AG04449 (cell line): ENCODE measurements at regions not wholly inside any gene's neighbourhood (a gene's known extent, or its start where the extent isn't known, plus 50 kb on each side); places are given as distances from the start of the nearest gene placed in this dataset.

Source experiments
- CTCF ChIA-PET: fragments of 350-600 bp; formaldehyde crosslinking; extraction: SDS; loops from one replicate; lab custom pipeline; 2021; ENCODE audit warnings: antibody characterized with exemption; lab: Yijun Ruan, JAX
- POLR2A ChIA-PET: fragments of 400-600, 350-600 bp; formaldehyde crosslinking; extraction: SDS; loops from one replicate; lab custom pipeline; 2020; ENCODE audit warnings: antibody characterized with exemption, inconsistent platforms; lab: Yijun Ruan, JAX
- DNase-seq: peaks from one replicate; pipeline ENCODE4 v3.0.0-alpha.2; 2010; ENCODE audit warnings: low read depth, low spot score
- H3K4me3 ChIP-seq: 2 replicates; pipeline ENCODE4 v1.5.1; 2011; ENCODE audit warnings: low read depth, mild to moderate bottlenecking, control low read depth, low read length
- TF ChIP-seq, protein P1 (sequence below): IDR thresholded peaks from one replicate; pipeline ENCODE4 v1.5.1; 2011; ENCODE audit warnings: mild to moderate bottlenecking, moderate library complexity, low read length, control low read depth, inconsistent platforms; ENCODE audit not compliant: insufficient read depth; ENCODE audit errors: missing control alignments

DNA sequence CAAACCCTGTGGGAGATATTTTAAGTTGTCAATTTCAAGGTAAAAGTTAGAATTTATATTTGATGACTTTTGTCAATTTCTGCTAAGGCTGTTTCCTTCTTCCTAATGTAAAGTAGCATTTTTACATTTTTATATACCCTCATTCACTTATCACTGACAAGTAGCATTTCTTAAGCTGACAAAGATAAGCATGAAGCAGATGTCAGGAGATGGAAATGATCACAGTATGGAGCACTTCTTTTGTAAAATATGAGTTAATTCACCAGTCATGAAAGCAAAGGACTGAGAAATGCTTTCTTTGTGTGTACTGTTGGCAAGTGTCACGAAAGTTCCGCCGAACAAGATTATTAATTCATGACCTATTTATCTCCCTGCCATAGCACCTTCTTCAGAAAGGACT, 503.9 kb downstream of the DNAJB9 start:
- TF ChIP-seq, protein P1, sequence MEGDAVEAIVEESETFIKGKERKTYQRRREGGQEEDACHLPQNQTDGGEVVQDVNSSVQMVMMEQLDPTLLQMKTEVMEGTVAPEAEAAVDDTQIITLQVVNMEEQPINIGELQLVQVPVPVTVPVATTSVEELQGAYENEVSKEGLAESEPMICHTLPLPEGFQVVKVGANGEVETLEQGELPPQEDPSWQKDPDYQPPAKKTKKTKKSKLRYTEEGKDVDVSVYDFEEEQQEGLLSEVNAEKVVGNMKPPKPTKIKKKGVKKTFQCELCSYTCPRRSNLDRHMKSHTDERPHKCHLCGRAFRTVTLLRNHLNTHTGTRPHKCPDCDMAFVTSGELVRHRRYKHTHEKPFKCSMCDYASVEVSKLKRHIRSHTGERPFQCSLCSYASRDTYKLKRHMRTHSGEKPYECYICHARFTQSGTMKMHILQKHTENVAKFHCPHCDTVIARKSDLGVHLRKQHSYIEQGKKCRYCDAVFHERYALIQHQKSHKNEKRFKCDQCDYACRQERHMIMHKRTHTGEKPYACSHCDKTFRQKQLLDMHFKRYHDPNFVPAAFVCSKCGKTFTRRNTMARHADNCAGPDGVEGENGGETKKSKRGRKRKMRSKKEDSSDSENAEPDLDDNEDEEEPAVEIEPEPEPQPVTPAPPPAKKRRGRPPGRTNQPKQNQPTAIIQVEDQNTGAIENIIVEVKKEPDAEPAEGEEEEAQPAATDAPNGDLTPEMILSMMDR, result no peak
- DNase-seq, result no peak
- no peak overlapping the region for H3K4me3 ChIP-seq
- POLR2A ChIA-PET, result no interaction called here
- CTCF ChIA-PET, result no interaction called here

DNA sequence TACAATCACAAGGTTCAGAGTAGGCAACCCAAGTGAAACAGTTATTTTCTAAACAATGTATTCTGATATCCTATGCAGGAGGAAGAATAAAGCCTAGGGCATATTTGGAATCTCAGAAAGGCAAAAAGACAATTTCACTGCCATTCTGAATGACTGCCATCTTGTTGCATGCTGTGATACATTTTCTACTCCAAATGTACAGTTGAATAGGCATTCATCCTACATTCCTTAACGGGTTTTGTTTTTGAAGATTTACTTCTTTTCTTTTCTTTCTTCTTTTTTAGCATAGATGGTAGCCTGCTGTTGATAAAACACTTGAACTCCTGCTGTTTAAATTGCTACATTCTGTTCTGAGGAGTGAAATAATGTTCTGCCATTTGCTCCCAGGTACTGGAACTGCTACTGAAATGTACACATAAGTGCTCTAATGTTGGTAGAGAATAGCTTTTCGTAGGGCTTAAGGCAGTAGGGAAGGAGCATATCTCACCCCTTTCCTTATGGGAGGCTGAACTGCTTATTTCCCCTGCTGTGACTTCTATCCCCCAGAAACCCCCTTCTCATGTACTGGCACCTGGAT, 506.8 kb downstream of the DNAJB9 start:
- ChIA-PET POLR2A (no interaction called here), CTCF (no interaction called here)
- TF ChIP-seq, protein P1, result no peak
- no peak for DNase-seq
- no peak overlapping the region for H3K4me3 ChIP-seq

DNA sequence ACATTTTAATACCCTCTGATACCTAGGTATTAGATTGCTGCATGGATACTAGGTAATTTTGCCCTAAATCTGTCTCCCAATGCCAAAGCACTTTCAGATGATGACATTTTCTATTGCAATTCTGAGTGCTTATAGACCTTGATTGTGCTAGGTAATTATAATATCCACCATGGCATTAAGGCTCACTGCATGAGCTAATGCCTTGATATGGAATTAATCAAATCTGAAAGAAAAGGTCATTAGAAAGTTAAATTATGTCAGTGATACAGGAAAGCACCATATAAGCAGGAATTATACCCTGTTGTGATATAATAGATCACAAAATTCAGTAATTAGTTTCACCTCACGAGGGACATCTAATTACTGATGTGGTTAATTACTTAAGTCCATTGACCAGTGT, 521.4 kb downstream of the DNAJB9 start:
- CTCF ChIA-PET, result no interaction called here
- TF ChIP-seq, protein P1, result no peak
- no peak for DNase-seq
- POLR2A ChIA-PET, result no interaction called here
- no peak overlapping the region for H3K4me3 ChIP-seq

DNA sequence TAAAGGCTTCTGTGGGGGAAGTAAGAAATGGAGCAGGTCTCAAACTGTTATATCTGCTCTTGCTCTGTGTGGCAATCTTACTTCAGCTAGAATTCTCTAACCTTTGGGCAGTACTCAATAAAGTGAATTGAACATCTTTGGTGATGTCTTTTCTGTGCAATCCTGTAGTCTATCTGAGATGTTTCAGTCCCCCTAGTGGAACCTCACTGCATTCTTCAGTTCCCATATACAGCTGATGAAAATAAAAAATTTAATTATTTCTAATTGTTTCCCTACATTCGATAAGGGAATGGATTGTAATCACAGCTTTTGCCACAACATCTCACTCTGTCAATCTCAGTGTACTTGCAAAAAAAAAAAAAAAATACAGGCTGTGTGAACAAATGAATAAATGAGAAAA, 522.6 kb downstream of the DNAJB9 start:
- ChIA-PET POLR2A (no interaction called here), CTCF (no interaction called here)
- DNase-seq, result no peak
- TF ChIP-seq, protein P1, result no peak
- no peak overlapping the region for H3K4me3 ChIP-seq

DNA sequence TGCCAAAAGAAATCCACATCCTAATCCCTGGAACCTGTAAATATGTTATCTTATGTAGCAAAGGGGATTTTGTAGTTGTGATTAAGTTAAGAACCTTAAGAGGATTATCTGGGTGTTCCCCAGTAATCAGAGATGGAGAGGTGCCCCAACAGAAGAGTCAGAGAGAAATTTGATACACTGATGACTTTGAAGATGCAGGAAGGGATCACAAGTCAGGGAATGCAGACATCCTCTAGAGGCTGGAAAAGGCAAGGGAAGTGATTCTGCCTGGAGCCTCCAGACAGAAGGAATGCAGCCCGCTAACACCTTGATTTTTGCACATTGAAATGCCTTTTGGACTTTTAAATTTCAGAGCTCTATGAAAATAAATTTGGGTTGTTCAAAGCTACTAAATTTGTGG, 531.7 kb downstream of the DNAJB9 start:
- TF ChIP-seq, protein P1, result no peak
- ChIA-PET CTCF (no interaction called here), POLR2A (no interaction called here)
- no peak overlapping the region for H3K4me3 ChIP-seq
- no peak for DNase-seq

DNA sequence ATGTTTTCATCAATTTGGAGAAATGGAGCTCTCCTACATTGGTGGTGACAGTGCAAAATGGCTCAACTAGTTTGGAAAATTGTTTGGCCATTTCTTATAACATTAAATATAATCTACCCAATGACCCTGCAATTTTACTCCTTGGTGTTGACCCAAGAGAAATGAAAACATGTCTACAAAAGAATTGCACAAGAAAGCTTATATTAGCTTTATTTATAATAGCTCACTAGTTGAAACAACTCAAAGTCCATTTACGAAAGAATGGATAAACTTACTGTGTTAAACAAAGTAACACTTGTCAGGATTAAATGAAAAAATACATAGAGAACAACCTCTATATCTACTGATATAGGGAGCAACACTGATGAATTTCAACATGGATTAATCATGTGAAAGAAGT, 539.9 kb downstream of the DNAJB9 start:
- H3K4me3 ChIP-seq, result no peak overlapping the region
- ChIA-PET POLR2A (no interaction called here), CTCF (no interaction called here)
- DNase-seq, result no peak
- TF ChIP-seq, protein P1, result no peak
